ENCODE measurements at regions not wholly inside any gene's neighbourhood (a gene's known extent, or its start where the extent isn't known, plus 50 kb on each side); places are given as distances from the start of the nearest gene placed in this dataset.

- peak; percentile 80 for DNase-seq (ENCODE audit: low read depth)
- no peak overlapping the region for H3K4me3 ChIP-seq (ENCODE audit: low read depth, low read length)
- no peak for TF ChIP-seq CTCF (IDR thresholded peaks at IDR 0.05; ENCODE audit: insufficient read depth, low read length)
Observed at GRCh38 chr5:115414406-115415142, 118.1 kb upstream of the CCDC112 start.

- DNase-seq (ENCODE audit: low read depth) = no peak
- TF ChIP-seq CTCF (IDR thresholded peaks at IDR 0.05; ENCODE audit: insufficient read depth, low read length) = no peak
- no peak overlapping the region for H3K4me3 ChIP-seq (ENCODE audit: low read depth, low read length)
Observed at GRCh38 chr5:115413651-115414050, 117.2 kb upstream of the CCDC112 start.

- no peak for TF ChIP-seq CTCF (IDR thresholded peaks at IDR 0.05; ENCODE audit: insufficient read depth, low read length)
- H3K4me3 ChIP-seq (ENCODE audit: low read depth, low read length) = no peak overlapping the region
- no peak for DNase-seq (ENCODE audit: low read depth)
Observed at GRCh38 chr5:115409094-115409493, 112.6 kb upstream of the CCDC112 start.

GRCh38 chr5:115402822-115403577 is 106.5 kb upstream of the CCDC112 start:
- no peak for TF ChIP-seq CTCF (IDR thresholded peaks at IDR 0.05; ENCODE audit: insufficient read depth, low read length)
- H3K4me3 ChIP-seq (ENCODE audit: low read depth, low read length) = no peak overlapping the region
- peak; percentile 82 for DNase-seq (ENCODE audit: low read depth)

- H3K4me3 ChIP-seq (ENCODE audit: low read depth, low read length) = no peak overlapping the region
- no peak for DNase-seq (ENCODE audit: low read depth)
- TF ChIP-seq CTCF (IDR thresholded peaks at IDR 0.05; ENCODE audit: insufficient read depth, low read length) = no peak
Observed at GRCh38 chr5:115402092-115402491, 105.6 kb upstream of the CCDC112 start.

GRCh38 chr5:115398719-115399118 is 102.3 kb upstream of the CCDC112 start:
- peak; percentile 92 for DNase-seq (ENCODE audit: low read depth)
- H3K4me3 ChIP-seq (ENCODE audit: low read depth, low read length) = no peak overlapping the region
- no peak for TF ChIP-seq CTCF (IDR thresholded peaks at IDR 0.05; ENCODE audit: insufficient read depth, low read length)

All from fibroblast of the aortic adventitia (primary cell).